Fibroblast of lung (primary cell): ENCODE measurements at regions not wholly inside any gene's neighbourhood (a gene's known extent, or its start where the extent isn't known, plus 50 kb on each side); places are given as distances from the start of the nearest gene placed in this dataset.

ENCODE experiments used
- EZH2 ChIP-seq: IDR thresholded peaks from 2 replicates; pipeline ENCODE4 v1.5.1; 2012; ENCODE audit warnings: low read length, control low read depth, mild to moderate bottlenecking; ENCODE audit errors: missing control alignments
- TF ChIP-seq, protein P1 (sequence below), 2 donors: IDR thresholded peaks in 1 of 2; conservative IDR thresholded peaks in 1 of 2; 1 replicate in 1 of 2; 2 replicates in 1 of 2; pipeline ENCODE4 v1.5.1; 2011 to 2012; ENCODE audit warnings: low read length in 2 of 2, control low read depth in 1 of 2, inconsistent platforms in 1 of 2, low read depth in 1 of 2, mild to moderate bottlenecking in 1 of 2

GRCh38 chr9:87276327-87276841, 221.3 kb upstream of the DAPK1 start:
- TF ChIP-seq, protein P1, sequence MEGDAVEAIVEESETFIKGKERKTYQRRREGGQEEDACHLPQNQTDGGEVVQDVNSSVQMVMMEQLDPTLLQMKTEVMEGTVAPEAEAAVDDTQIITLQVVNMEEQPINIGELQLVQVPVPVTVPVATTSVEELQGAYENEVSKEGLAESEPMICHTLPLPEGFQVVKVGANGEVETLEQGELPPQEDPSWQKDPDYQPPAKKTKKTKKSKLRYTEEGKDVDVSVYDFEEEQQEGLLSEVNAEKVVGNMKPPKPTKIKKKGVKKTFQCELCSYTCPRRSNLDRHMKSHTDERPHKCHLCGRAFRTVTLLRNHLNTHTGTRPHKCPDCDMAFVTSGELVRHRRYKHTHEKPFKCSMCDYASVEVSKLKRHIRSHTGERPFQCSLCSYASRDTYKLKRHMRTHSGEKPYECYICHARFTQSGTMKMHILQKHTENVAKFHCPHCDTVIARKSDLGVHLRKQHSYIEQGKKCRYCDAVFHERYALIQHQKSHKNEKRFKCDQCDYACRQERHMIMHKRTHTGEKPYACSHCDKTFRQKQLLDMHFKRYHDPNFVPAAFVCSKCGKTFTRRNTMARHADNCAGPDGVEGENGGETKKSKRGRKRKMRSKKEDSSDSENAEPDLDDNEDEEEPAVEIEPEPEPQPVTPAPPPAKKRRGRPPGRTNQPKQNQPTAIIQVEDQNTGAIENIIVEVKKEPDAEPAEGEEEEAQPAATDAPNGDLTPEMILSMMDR (conservative IDR thresholded peaks at IDR 0.05 in 1 of 2, IDR thresholded peaks at IDR 0.05 in 1 of 2; ENCODE audit: low read depth in 1 of 2, low read length in 2 of 2): no peak
- TF ChIP-seq EZH2: no peak
